ENCODE measurements at regions not wholly inside any gene's neighbourhood (a gene's known extent, or its start where the extent isn't known, plus 50 kb on each side); places are given as distances from the start of the nearest gene placed in this dataset.
"Not testable (repeated sequence)": the region's sequence is repeated elsewhere in the genome, so short reads cannot be mapped to it uniquely, and the experiment has no call there.

GRCh38 chr5:18455521-18455920 lies 821.3 kb downstream of the TAF11L14 start:
- no peak overlapping the region for H3K4me3 ChIP-seq
- no peaks in the 10 kb centered on the region for H3K27me3 ChIP-seq (ENCODE audit: low read depth)
- H3K36me3 ChIP-seq = no peaks in the 10 kb centered on the region
- H3K27ac ChIP-seq (replicated peaks) = no peak overlapping the region
- intact Hi-C loops (cut with micrococcal nuclease) = no loop called here
- H3K9me3 ChIP-seq (replicated peaks) = no peaks in the 10 kb centered on the region
- TF ChIP-seq CTCF (IDR thresholded peaks at IDR 0.05; ENCODE audit: borderline replicate concordance) = no peak
- DNase-seq = no peak
- no peaks in the 10 kb centered on the region for H3K4me1 ChIP-seq

- no peak for TF ChIP-seq CTCF (IDR thresholded peaks at IDR 0.05; ENCODE audit: borderline replicate concordance)
- no peak for DNase-seq
- Histone ChIP-seq H3K9me3 (replicated peaks) (no peaks in the 10 kb centered on the region), H3K4me3 (no peak overlapping the region), H3K27me3 (ENCODE audit: low read depth) (no peaks in the 10 kb centered on the region), H3K36me3 (no peaks in the 10 kb centered on the region), H3K4me1 (no peaks in the 10 kb centered on the region), H3K27ac (replicated peaks) (no peak overlapping the region)
- intact Hi-C loops (cut with micrococcal nuclease) = no loop called here
Observed at GRCh38 chr5:18457255-18457654, 823.0 kb downstream of the TAF11L14 start.

GRCh38 chr5:18461766-18462165 lies 827.5 kb downstream of the TAF11L14 start:
- no peaks in the 10 kb centered on the region for H3K9me3 ChIP-seq (replicated peaks)
- H3K27me3 ChIP-seq (ENCODE audit: low read depth) = no peaks in the 10 kb centered on the region
- TF ChIP-seq CTCF (IDR thresholded peaks at IDR 0.05; ENCODE audit: borderline replicate concordance) = no peak
- H3K4me3 ChIP-seq = no peak overlapping the region
- no peak overlapping the region for H3K27ac ChIP-seq (replicated peaks)
- H3K4me1 ChIP-seq = no peaks in the 10 kb centered on the region
- DNase-seq = no peak
- no peaks in the 10 kb centered on the region for H3K36me3 ChIP-seq
- intact Hi-C loops (cut with micrococcal nuclease) = no loop called here

DNA sequence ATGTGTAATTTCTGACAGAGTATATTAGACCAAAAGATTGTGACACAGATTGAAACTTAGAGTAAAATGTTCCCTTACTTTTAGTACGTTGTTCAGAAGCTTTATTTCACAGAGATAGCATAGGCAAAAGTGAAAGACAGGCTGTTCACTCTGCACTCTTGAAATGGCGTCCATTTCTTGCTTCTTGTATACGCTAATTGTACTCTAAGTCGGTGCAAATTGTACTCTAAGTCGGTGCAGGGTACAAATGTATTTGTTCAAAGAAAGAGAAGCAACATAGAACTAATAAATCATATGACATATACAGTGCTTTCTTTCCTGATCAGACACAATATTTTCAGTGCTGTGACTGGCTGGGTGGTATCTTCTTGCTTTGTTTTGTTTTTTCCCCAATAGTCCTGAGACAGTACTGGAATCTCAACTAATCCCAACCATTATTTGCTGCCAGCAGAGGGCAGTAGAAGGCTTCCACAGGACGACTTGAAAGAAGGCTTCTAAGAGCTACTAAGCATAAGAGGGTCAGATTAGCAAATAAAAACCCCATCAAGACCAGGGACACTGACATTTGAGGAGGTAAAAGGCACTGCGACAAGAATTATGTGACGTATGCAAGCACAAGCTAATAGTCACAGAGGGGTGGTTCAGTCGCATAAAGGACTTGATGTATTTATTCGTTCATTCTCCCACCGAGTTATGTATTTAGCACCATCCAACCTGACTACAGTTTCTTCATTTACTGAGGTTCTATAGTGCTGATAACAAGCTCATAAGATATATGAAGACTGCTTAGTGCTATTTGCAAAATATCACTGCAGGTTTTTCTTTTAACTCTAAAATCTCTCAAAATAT lies 831.8 kb downstream of the TAF11L14 start:
- no peak overlapping the region for H3K4me3 ChIP-seq
- peak; percentile 57 for TF ChIP-seq CTCF (IDR thresholded peaks at IDR 0.05; ENCODE audit: borderline replicate concordance)
- no peak for DNase-seq
- H3K9me3 ChIP-seq (replicated peaks) = no peaks in the 10 kb centered on the region
- H3K4me1 ChIP-seq = no peaks in the 10 kb centered on the region
- no peak overlapping the region for H3K27ac ChIP-seq (replicated peaks)
- H3K27me3 ChIP-seq (ENCODE audit: low read depth) = no peaks in the 10 kb centered on the region
- intact Hi-C loops (cut with micrococcal nuclease) = no loop called here
- H3K36me3 ChIP-seq = no peaks in the 10 kb centered on the region

GRCh38 chr5:18466731-18467130 lies 832.5 kb downstream of the TAF11L14 start:
- Histone ChIP-seq H3K27me3 (ENCODE audit: low read depth) (no peaks in the 10 kb centered on the region), H3K36me3 (no peaks in the 10 kb centered on the region), H3K4me3 (no peak overlapping the region), H3K9me3 (replicated peaks) (no peaks in the 10 kb centered on the region), H3K4me1 (no peaks in the 10 kb centered on the region), H3K27ac (replicated peaks) (no peak overlapping the region)
- intact Hi-C loops (cut with micrococcal nuclease) = no loop called here
- no peak for DNase-seq
- no peak for TF ChIP-seq CTCF (IDR thresholded peaks at IDR 0.05; ENCODE audit: borderline replicate concordance)

GRCh38 chr5:18471791-18472190 lies 837.5 kb downstream of the TAF11L14 start:
- H3K27ac ChIP-seq (replicated peaks); H3K4me1 ChIP-seq; H3K36me3 ChIP-seq; H3K27me3 ChIP-seq (ENCODE audit: low read depth); DNase-seq; H3K4me3 ChIP-seq; intact Hi-C loops (cut with micrococcal nuclease): not testable (repeated sequence)
- H3K9me3 ChIP-seq (replicated peaks) = peaks cover 11% of the 10 kb centered on the region

All from left ventricle myocardium inferior (tissue), 1 donor.